GM23338 (cell line): ENCODE measurements at regions not wholly inside any gene's neighbourhood (a gene's known extent, or its start where the extent isn't known, plus 50 kb on each side); places are given as distances from the start of the nearest gene placed in this dataset.

Source experiments
- CREB1 ChIP-seq: fragments of 250-450 bp; sonication (Bioruptor Pico); IDR thresholded peaks from 2 replicates; pipeline ENCODE4 v1.5.0; 2020; ENCODE audit warnings: low read depth, mild to moderate bottlenecking, moderate library complexity
- CTCF ChIP-seq, 2 experiments: fragments of 200-600 bp in 1 of 2; sonication (generic) in 1 of 2; conservative IDR thresholded peaks; 2 replicates each; pipeline versions ENCODE4 v1.5.1 to v1.6.1; 2016 to 2017; ENCODE audit warnings: antibody characterized with exemption in 2 of 2, low read depth in 2 of 2, mild to moderate bottlenecking in 2 of 2, moderate library complexity in 1 of 2
- ETS1 ChIP-seq: IDR thresholded peaks from 2 replicates; pipeline ENCODE4 v1.6.1; 2016; ENCODE audit warnings: antibody characterized with exemption
- EZH2 ChIP-seq: fragments of 200-600 bp; sonication (generic); IDR thresholded peaks from one replicate; pipeline ENCODE4 v1.8.0; 2017; ENCODE audit warnings: antibody characterized with exemption, mild to moderate bottlenecking, low read depth; ENCODE audit not compliant: unreplicated experiment
- EZH2phosphoT487 ChIP-seq: fragments of 200-600 bp; sonication (generic); IDR thresholded peaks from one replicate; pipeline ENCODE4 v1.8.1; 2018; ENCODE audit warnings: antibody characterized with exemption; ENCODE audit not compliant: unreplicated experiment
- JUNB ChIP-seq: IDR thresholded peaks from one replicate; pipeline ENCODE4 v1.6.1; 2016; ENCODE audit warnings: antibody characterized with exemption; ENCODE audit not compliant: unreplicated experiment
- POLR2AphosphoS5 ChIP-seq: IDR thresholded peaks from 2 replicates; pipeline ENCODE4 v1.6.1; 2016; ENCODE audit warnings: antibody characterized with exemption, low read depth
- REST ChIP-seq: IDR thresholded peaks from one replicate; pipeline ENCODE4 v1.6.1; 2018; ENCODE audit warnings: antibody characterized with exemption; ENCODE audit not compliant: unreplicated experiment
- STAT1 ChIP-seq: IDR thresholded peaks from one replicate; pipeline ENCODE4 v1.6.1; 2016; ENCODE audit warnings: antibody characterized with exemption; ENCODE audit not compliant: unreplicated experiment

- TF ChIP-seq CTCF (conservative IDR thresholded peaks at IDR 0.05; ENCODE audit: low read depth in 2 of 2) (no peak), POLR2AphosphoS5 (no peak), EZH2 (no peak), EZH2phosphoT487 (no peak), CREB1 (CRISPR knock-in tag) (no peak), JUNB (no peak), REST (no peak), ETS1 (no peak), STAT1 (no peak)
These were observed 148.8 kb upstream of the BMP4 start for GRCh38 chr14:54105406-54105805.
